H54 (cell line): ENCODE measurements at regions not wholly inside any gene's neighbourhood (a gene's known extent, or its start where the extent isn't known, plus 50 kb on each side); places are given as distances from the start of the nearest gene placed in this dataset.
A peak's percentile ranks its signal among the peaks of the same experiment; 100 is the strongest.

ENCODE experiments used
- DNase-seq: peaks from one replicate; pipeline ENCODE4 v3.0.0; 2011; ENCODE audit warnings: low spot score, mixed read lengths; ENCODE audit not compliant: insufficient read length
- FAIRE-seq: peaks from 3 replicates; lab custom pipeline; 2011; peaks lifted over from hg19 to GRCh38; lab: Jason Lieb, UNC
- POLR2A ChIP-seq: IDR thresholded peaks from 2 replicates; pipeline ENCODE4 v1.6.1; 2011; ENCODE audit warnings: low read depth, mild to moderate bottlenecking, low read length

GRCh38 chr11:116698080-116698479, 74.7 kb downstream of the BUD13 start:
- no peak for DNase-seq
- FAIRE-seq: no peak
- no peak for TF ChIP-seq POLR2A

- DNase-seq (no peak), FAIRE-seq (no peak)
- no peak for TF ChIP-seq POLR2A
These were observed 75.1 kb downstream of the BUD13 start for GRCh38 chr11:116697639-116698038.

- TF ChIP-seq POLR2A: no peak
- DNase-seq (no peak), FAIRE-seq (no peak)
These were observed 75.8 kb downstream of the BUD13 start for GRCh38 chr11:116697011-116697410.

- DNase-seq (peak; percentile 32), FAIRE-seq (no peak)
- TF ChIP-seq POLR2A: no peak
These were observed 76.3 kb downstream of the BUD13 start for GRCh38 chr11:116696381-116696941.

GRCh38 chr11:116695657-116696254, 77.0 kb downstream of the BUD13 start:
- no peak for TF ChIP-seq POLR2A

GRCh38 chr11:116694815-116695590, 77.8 kb downstream of the BUD13 start:
- DNase-seq (no peak), FAIRE-seq (no peak)
- TF ChIP-seq POLR2A: no peak

More at GRCh38 chr11:116695657-116696254, 77.0 kb downstream of the BUD13 start:
- FAIRE-seq: no peak
- DNase-seq: no peak

GRCh38 chr11:116694349-116694725, 78.5 kb downstream of the BUD13 start:
- no peak for FAIRE-seq
- no peak for TF ChIP-seq POLR2A
- no peak for DNase-seq

GRCh38 chr11:116693593-116694348, 79.0 kb downstream of the BUD13 start:
- TF ChIP-seq POLR2A: no peak
- no peak for FAIRE-seq
- DNase-seq: no peak

- no peak for TF ChIP-seq POLR2A
- DNase-seq (no peak), FAIRE-seq (no peak)
These were observed 79.7 kb downstream of the BUD13 start for GRCh38 chr11:116693102-116693570.

- DNase-seq (no peak), FAIRE-seq (no peak)
- TF ChIP-seq POLR2A: no peak
These were observed 80.3 kb downstream of the BUD13 start for GRCh38 chr11:116692318-116693101.

- peak; percentile 35 for DNase-seq
- no peak for FAIRE-seq
- TF ChIP-seq POLR2A: no peak
These were observed 81.0 kb downstream of the BUD13 start for GRCh38 chr11:116691771-116692177.

- FAIRE-seq (no peak), DNase-seq (no peak)
- TF ChIP-seq POLR2A: no peak
These were observed 82.2 kb downstream of the BUD13 start for GRCh38 chr11:116690611-116691010.
